ENCODE measurements at regions not wholly inside any gene's neighbourhood (a gene's known extent, or its start where the extent isn't known, plus 50 kb on each side); places are given as distances from the start of the nearest gene placed in this dataset.
"Not testable (repeated sequence)": the region's sequence is repeated elsewhere in the genome, so short reads cannot be mapped to it uniquely, and the experiment has no call there.

GRCh38 chr20:30963591-30963990, 293.9 kb upstream of the DEFB115 start:
- TF ChIP-seq CTCF (IDR thresholded peaks at IDR 0.05) (no peak), POLR2A (IDR thresholded peaks at IDR 0.05) (no peak)
- Histone ChIP-seq H3K4me3 (no peak overlapping the region), H3K36me3 (no peaks in the 10 kb centered on the region), H3K27ac (no peak overlapping the region), H3K9me3 (peaks cover 0 to 6% (median 0%) of the 10 kb centered on the region in 4 donors), H3K4me1 (no peaks in the 10 kb centered on the region), H3K27me3 (no peaks in the 10 kb centered on the region)
- intact Hi-C loops (cut with DNase I): no loop called here
- 52% methylated on average over 4 of the region's 4 CpGs for WGBS (ENCODE audit: insufficient coverage, low coverage, low lambda C conversion rate, missing lambda C conversion rate)
- no peak for ATAC-seq
- no peak for DNase-seq

- intact Hi-C loops (cut with DNase I); ATAC-seq: not testable (repeated sequence)
- DNase-seq: peak in 1 of 3 donors; percentile 22
Observed at GRCh38 chr20:30975859-30976258, 281.6 kb upstream of the DEFB115 start.

GRCh38 chr20:30985386-30985785, 272.1 kb upstream of the DEFB115 start:
- Histone ChIP-seq H3K36me3 (no peaks in the 10 kb centered on the region), H3K4me1 (no peaks in the 10 kb centered on the region), H3K27ac (no peak overlapping the region), H3K9me3 (no peaks in the 10 kb centered on the region), H3K4me3 (no peak overlapping the region), H3K27me3 (no peaks in the 10 kb centered on the region)
- TF ChIP-seq CTCF (IDR thresholded peaks at IDR 0.05) (no peak), POLR2A (IDR thresholded peaks at IDR 0.05) (no peak)
- 78% methylated on average over 9 of the region's 18 CpGs for WGBS (ENCODE audit: insufficient coverage, low coverage, low lambda C conversion rate, missing lambda C conversion rate)
- DNase-seq (peak in 1 of 3 donors; percentile 21), ATAC-seq (no peak)
- intact Hi-C loops (cut with DNase I): no loop called here

More at GRCh38 chr20:30975859-30976258, 281.6 kb upstream of the DEFB115 start:
- H3K4me3 ChIP-seq, H3K9me3 ChIP-seq, H3K27me3 ChIP-seq, H3K4me1 ChIP-seq, H3K27ac ChIP-seq, H3K36me3 ChIP-seq: not testable (repeated sequence)
- 73% methylated on average over 8 of the region's 13 CpGs for WGBS (ENCODE audit: insufficient coverage, low coverage, low lambda C conversion rate, missing lambda C conversion rate)

Small RNAs in the stretch of these regions (small RNA-seq; reads per million reads assigned to genes)
- 0 to 0.19 reads per million in 2 experiments for gene RNA5SP528
